ENCODE measurements at regions not wholly inside any gene's neighbourhood (a gene's known extent, or its start where the extent isn't known, plus 50 kb on each side); places are given as distances from the start of the nearest gene placed in this dataset.
"Not testable (repeated sequence)": the region's sequence is repeated elsewhere in the genome, so short reads cannot be mapped to it uniquely, and the experiment has no call there.

DNA sequence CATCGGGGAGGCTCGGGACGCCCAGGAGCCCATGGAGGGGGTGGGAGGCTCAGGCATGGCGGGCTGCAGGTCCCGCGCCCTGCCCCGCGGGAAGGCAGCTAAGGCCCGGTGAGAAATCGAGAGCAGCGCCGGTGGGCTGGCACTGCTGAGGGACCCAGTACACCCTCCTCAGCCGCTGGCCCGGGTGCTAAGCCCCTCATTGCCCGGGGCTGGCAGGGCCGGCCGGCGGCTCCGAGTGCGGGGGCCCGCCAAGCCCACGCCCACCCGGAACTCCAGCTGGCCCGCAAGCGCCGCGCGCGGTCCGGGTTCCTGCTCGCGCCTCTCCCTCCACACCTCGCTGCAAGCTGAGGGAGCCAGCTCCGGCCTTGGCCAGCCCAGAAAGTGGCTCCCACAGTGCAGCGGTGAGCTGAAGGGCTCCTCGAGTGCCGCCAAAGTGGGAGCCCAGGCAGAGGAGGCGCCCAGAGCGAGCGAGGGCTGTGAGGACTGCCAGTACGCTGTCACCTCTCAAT lies 195.0 kb upstream of the PIK3R1 start:
- not testable (repeated sequence) for DNase-seq

DNA sequence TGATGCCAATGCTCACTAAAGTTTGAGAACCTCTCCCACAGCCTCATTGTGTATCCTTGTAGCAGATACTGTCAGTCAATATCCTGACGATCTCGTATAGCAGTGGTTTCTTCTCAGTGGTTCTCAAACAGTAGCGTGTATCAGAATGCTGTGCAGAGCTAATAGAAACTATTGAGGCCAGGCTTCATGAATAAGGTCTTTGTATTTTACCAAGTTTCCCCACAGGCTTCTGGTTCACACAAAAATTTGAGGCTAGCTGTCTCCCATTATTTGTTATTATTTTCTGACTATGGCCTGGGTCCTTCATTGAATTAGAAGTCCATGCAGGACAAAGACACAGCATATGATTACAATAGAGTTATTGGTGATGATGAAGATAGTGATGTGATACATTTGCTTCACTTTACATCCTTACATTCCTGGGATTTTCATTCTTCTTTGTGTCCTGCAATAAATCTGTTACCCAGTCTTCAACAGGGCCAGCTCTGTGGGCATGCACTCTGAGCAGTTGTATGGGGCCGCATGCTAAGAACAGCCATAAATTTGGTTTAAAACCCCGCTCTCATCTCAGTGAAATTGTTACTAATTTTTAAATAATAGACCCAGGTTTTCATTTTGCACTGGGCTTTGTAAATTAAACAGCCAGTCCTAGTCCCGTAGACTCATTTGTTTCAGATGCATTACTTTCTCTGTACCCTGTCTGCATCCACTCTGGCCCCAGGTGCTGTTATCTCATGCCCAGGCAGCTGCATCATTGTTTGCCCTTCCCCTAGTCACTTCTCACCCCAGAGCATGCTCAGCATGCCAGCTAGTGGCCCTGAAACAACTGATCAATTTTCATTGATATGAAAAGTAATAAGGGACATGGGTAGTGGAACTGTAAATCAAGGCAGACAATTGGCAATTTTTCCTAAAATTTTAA lies 199.9 kb upstream of the PIK3R1 start:
- DNase-seq, result no peak

DNA sequence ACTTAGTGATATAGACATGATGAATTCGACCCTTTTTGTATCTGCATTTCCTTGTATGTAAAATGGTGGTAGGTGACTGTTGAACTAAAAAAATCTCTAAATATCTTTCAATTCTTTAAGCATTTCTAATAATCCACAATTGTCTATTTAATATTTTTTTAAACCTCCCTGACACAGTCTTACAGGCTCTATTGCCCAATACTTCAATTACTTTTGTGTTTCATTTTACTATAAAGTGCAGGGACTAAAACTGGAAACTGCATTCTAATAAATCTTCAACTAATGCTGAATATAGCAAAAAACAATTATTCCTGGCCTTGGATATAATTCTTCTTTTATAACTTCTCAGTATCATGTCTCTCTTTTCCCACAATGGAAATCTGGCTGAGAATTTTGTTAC lies 202.7 kb upstream of the PIK3R1 start:
- DNase-seq, result no peak

DNA sequence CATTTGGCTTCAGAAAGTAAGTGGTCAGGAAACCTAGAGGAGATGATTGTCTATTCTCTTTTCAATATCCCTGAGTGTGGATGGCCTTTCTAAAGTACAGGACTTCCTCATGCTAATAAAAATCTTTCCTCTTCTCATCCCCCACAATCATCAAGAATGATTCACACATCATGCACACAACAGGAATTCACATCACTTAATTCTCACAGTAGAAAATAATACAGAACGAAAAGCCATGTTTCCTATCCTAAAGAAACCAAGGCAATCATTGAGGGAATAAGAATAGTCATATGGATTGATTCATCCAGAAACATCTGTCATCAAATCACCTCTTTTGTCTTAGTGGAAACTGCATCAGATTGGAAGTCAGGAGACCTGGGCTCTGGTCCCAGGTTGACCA lies 203.1 kb upstream of the PIK3R1 start:
- no peak for DNase-seq

DNA sequence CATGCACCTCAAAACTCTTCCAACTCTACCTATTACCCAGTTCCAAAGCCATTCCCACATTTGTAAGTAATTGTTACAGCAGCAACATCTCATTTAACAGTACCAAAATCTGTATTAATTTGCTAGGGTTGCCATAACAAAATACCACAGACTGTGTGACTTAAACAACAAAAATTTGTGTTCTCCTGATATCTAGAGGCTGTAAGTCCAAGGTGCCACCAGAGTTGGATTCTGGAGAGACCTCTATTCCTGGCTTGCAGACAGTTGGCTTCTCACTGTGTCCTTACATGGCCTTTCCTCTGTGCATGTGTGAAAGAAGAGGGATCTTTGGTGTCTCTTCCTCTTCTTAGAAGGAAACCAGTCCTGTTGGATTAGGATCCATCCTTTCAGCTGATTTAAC lies 203.8 kb upstream of the PIK3R1 start:
- no peak for DNase-seq

GRCh38 chr5:68011259-68011760 lies 204.2 kb upstream of the PIK3R1 start:
- DNase-seq, result no peak

DNA sequence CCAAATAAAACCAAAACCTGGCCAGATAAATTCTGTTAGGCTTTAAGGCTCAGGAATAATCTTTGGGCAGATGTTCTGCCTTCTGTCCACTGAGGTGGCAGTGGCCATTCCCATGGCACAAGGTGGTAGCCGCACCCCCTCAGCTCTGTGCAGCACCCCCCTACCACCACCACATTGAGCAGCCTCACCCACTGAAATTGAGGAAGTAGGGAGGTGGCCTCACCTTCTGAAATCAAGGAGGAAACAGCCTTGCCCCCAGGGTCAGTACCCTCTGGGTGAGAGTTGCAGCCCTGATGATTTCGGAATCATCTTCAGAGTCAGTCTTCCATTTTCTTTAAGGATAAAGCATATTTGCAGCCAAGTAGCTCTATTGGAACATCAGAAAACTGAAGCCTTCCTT lies 204.8 kb upstream of the PIK3R1 start:
- no peak for DNase-seq

- no peak for DNase-seq
Measured at GRCh38 chr5:68007451-68007850, 208.1 kb upstream of the PIK3R1 start.

DNA sequence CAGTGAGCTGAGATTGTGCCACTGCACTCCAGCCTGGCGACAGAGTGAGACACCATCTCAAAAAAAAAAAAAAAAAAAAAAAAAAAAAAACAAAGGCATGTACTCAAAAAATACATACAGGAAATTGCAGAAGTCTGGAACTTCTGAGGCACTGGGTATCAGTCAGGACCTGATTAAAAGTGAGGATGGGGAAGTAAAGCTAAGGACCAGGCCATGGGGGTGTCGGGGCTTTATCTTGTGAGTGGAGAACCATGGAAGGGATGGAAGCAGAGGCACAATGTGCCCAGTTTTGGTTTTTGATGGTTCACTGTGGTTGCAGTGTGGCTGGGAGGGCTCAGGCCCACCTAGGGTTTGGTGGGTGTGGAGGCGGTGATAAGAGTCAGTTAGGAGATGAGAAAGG lies 212.7 kb upstream of the PIK3R1 start:
- no peak for DNase-seq

DNA sequence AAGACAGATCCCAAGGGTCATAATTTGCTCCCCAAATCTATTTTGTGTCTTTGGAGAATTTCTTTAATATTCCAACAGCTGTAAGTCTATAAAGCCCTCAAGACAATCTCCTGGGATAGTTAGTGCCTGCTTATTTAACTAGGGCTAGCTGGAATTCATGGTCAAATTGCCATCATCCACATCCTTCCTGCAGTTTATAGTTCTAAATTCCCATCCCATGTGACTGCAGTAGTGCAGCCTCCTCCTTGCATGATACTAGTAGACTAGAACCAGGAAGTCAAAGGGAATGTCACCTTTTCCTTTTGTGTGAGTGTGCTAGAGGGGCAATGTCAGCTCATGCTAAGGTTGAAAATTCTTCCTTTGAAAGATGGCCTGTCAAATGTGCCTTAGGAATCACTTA lies 214.8 kb upstream of the PIK3R1 start:
- DNase-seq, result no peak

GRCh38 chr5:67999391-67999790 lies 216.2 kb upstream of the PIK3R1 start:
- no peak for DNase-seq

DNA sequence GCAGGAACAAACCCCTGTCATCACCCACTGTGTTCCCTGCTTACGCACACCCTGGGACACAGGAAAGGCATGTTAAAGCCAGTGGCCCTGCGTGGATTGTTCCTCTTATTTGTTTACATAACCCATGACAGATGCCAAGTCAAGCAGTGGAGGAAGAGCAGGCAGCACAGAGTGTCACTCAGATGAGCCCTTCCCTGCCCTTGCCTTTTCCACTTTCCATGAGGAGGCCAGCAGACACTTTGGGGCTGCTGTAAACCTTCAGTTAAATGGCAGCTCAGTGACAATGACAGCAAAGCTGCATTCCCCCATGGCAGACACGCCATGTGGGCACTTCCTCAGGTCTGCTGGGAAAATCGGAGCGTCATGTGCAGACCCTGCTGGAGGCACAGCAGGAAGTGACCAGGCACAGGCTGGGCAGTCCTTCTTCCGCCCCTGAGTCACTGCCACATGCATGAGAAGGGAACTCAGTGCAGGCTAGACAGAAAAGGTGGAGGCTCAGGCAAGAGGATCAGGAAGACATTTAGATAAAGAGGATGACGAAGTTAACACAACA lies 216.8 kb upstream of the PIK3R1 start:
- DNase-seq, result no peak

DNA sequence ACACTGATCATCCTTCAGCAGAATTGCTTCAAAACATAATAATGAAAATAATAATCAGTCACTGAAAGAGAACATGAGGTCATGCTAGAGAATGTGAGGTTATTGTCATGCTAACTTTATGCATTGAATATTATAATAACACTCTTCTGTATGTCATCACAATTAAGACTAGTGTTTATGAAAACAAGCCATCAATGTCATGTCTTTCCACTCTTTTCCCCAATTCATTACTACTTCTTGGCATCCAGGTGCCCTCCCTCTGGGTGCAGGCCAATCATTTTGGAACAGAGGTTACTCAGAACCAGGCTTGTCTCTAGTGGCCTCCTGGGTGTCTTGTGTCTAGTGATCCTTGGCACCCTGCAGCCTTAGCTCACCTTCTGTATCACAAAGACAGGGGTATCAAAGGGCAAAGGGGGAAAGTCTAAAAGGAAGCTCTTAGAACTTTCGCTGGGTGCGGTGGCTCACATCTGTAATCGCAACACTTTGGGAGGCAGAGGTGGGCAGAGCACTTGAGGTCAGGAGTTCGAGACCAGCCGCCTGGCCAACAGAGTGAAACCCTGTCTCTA lies 217.6 kb upstream of the PIK3R1 start:
- DNase-seq, result no peak

DNA sequence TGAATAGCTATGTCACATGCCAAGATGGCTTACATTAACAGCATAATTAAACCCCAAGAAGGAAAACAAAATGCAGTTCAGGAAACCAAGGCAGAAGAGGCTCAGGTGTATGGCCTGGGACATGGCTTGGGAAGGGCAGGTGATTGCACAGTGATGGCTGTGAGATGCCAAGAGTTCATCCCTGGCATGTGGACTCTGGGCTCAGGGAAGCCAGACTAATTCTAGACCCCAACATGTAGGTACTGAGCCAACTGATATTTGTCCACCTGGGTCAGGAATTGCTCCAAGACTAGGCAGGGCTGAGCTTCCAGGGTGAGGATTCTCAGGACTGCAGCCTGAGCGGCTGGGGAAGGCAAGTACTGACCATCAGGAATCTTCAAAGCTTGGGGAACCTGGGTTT lies 218.4 kb upstream of the PIK3R1 start:
- DNase-seq, result no peak

DNA sequence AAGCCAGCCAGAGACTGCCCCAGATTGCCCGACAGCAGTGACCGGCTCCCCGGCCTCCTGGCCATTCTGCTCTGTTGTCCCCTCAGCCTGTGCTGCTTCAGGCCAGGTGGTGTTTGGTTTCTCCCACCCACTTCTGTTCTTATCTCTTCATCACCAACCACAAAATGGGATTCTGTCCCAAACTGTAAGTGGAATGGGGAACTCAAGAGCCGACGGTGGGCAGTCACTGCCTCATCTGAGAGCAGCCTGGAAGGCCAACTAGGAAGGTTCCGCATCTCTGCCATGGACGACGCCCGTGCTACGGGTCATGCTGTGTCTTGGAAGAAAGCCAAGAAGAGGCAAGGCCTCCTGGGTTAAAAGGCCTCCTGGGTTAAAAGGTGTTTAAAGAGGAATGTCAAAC lies 219.0 kb upstream of the PIK3R1 start:
- DNase-seq, result no peak

GRCh38 chr5:67992923-67993322 lies 222.6 kb upstream of the PIK3R1 start:
- no peak for DNase-seq

DNA sequence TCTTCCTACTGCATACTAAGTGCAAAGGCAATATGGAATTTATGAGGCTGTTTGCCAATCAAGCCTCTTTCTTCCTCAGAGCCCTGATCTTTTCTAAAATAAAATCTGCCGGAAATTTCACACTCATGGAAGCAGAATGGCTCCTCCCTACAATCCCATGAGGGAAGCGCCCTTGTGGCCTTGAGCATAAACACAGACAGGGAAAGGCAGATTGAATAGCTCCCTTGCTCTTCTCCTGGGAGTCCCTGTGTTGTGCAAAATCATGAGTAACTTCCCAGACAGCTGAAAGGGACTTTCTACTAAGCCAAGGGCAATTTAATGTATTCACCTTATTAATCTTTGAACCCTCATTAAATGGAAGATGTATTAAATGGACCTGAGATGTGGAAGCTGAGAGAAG lies 226.1 kb upstream of the PIK3R1 start:
- no peak for DNase-seq

DNA sequence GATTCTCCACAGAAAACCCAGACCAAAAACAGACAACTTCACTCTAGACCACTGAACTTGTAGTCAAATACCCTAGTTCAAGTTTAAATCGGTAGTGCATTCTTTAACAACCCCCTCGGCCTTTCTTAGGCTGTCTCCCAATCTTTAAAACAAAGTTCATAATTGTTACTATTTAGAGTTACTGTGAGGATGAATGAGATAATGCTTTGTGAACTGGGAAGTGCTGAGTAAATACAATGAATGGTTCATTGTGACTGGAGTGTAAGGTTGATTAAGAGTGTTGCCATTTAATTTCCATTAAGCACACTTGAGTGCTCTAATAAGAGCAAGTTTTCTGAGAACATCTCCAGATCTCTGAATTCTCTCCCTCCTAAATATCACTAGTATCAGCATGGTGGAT lies 228.8 kb upstream of the PIK3R1 start:
- DNase-seq, result no peak

DNA sequence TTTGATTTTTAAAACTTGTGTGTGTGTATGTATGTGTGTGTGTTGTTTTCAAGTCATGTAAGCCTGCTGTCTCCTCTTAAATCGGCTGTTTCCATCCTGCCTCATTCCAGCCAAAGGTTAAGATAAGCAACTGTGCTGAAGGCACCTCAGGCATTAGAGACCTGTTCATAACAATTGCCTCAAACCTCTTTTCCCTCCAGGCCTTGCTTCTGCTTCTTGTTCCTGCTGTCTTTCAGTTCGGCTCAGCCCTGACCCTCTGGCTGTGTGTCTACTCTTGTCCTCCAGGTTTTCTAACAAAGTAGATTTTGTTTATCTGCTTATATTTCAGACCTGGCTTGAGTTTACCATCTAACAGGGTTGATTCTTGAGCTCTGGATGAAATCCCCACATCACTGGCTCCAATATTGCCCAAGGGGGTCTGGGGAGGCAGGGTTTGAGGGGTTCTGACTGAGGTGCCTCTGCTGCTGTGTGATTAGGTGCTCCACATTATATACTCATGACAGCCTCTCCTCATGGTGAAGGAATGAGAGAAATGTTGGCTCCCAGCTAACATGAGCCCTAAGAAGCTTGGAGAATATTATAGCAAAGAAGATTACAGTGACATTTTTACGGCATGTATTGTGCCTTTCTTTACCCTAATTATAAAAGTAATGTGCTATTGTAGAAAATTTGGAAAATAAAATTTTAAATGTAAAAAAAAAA lies 229.7 kb upstream of the PIK3R1 start:
- DNase-seq, result no peak

DNA sequence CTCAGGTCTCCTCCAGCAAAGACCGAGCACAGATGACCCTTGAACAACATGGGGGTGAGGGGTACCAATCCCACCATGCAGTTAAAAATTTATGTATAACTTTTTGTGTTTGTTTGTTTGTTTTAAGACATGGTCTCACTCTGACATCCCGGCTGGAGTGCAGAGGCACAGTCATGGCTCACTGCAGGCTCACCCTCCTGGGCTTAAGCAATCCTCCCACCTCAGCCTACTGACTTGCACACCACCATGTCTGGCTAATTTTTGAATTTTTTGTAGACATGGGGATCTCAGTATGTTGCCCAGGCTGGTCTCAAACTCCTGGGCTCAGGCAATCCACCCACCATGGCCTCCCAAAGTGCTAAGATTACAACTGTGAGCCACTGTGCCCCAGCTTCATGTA lies 231.0 kb upstream of the PIK3R1 start:
- no peak for DNase-seq

DNA sequence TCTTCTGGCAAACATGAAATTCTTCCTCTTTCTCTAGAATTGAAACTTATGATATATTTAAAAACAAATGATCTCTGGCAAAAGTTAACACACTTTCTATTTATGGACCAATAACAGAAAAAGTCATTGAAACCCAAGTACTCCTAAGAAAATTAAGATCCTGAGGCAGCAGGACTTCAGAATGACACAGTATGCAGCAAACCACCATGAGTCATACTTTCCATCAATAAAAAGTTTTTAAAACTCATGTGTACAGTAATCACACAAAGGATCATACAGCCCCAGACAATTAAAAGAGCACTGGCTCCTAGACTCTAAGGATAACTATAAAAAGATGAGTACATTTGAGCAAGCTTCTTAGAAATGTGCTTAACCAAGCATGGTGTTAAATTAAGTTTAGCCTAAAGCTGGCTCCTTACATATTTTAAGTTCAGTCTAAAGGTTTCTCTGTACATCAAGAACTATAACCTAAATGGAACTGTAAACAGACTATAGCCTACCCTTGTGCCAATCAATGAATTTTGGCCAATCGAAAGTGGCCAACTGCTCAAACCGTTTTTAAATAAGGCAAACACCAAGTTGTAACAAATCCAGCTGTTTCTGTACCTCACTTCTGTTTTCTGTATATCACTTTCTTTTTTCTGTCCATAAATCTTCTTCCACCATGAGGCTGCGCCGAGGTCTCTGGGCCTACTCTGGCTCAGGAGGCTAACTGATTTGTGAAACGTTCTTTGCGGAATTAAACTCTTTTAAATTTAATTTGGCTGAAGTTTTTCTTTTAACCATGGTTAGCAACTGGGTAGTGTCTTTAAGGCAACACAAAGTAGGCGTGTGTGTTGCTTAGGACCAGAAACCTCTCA lies 232.1 kb upstream of the PIK3R1 start:
- no peak for DNase-seq

GRCh38 chr5:67982160-67982559 lies 233.4 kb upstream of the PIK3R1 start:
- DNase-seq, result not testable (repeated sequence)
